ENCODE measurements at regions not wholly inside any gene's neighbourhood (a gene's known extent, or its start where the extent isn't known, plus 50 kb on each side); places are given as distances from the start of the nearest gene placed in this dataset.
A peak's percentile ranks its signal among the peaks of the same experiment; 100 is the strongest.

DNA sequence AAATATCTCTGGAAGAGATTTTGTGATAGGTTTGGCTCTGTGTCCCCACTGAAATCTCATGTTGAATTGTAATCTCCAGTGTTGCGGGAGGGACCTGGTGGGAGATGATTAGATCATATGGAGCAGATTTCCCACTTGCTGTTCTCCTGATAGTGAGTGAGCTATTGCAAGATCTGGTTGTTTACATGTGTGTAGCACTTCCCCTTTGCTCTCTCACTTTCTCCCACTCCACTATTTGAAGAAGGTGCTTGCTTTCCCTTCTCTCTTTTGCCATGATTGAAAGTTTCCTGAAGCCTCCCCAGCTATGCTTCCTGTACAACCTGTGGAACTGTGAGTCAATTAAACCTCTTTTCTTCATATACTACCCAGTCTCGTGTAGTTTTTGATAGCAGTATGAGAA is 97.0 kb upstream of the FN1 start (continued):
- TF ChIP-seq ZNF407 (CRISPR knock-in tag; IDR thresholded peaks at IDR 0.05; ENCODE audit: not compliant biosample characterization) (no peak), RBM39 (IDR thresholded peaks at IDR 0.05; ENCODE audit: low read depth, low read length, poor library complexity, severe bottlenecking) (no peak), TBX3 (IDR thresholded peaks at IDR 0.05; ENCODE audit: borderline replicate concordance) (peak; percentile 17; the same call in 1 of the 2 replicates), ZMYM2 (CRISPR knock-in tag; IDR thresholded peaks at IDR 0.05) (no peak), ZNF768 (CRISPR knock-in tag; IDR thresholded peaks at IDR 0.05) (no peak), ZNF546 (CRISPR knock-in tag; conservative IDR thresholded peaks at IDR 0.05) (no peak), GABPA (IDR thresholded peaks at IDR 0.05; ENCODE audit: low read depth, low read length) (no peak), GABPA (CRISPR knock-in tag; IDR thresholded peaks at IDR 0.05; ENCODE audit: low read depth) (no peak), ZNF138 (CRISPR knock-in tag; IDR thresholded peaks at IDR 0.05; ENCODE audit: low read depth) (no peak), ZNF746 (CRISPR knock-in tag; IDR thresholded peaks at IDR 0.05) (no peak), HOMEZ (CRISPR knock-in tag; IDR thresholded peaks at IDR 0.05; ENCODE audit: low read depth) (peak; percentile 89), HOXD1 (CRISPR knock-in tag; IDR thresholded peaks at IDR 0.05) (no peak)
- TF ChIP-seq, protein P1, sequence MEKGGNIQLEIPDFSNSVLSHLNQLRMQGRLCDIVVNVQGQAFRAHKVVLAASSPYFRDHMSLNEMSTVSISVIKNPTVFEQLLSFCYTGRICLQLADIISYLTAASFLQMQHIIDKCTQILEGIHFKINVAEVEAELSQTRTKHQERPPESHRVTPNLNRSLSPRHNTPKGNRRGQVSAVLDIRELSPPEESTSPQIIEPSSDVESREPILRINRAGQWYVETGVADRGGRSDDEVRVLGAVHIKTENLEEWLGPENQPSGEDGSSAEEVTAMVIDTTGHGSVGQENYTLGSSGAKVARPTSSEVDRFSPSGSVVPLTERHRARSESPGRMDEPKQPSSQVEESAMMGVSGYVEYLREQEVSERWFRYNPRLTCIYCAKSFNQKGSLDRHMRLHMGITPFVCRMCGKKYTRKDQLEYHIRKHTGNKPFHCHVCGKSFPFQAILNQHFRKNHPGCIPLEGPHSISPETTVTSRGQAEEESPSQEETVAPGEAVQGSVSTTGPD (CRISPR knock-in tag; IDR thresholded peaks at IDR 0.05), result no peak
- TF ChIP-seq, protein P2, sequence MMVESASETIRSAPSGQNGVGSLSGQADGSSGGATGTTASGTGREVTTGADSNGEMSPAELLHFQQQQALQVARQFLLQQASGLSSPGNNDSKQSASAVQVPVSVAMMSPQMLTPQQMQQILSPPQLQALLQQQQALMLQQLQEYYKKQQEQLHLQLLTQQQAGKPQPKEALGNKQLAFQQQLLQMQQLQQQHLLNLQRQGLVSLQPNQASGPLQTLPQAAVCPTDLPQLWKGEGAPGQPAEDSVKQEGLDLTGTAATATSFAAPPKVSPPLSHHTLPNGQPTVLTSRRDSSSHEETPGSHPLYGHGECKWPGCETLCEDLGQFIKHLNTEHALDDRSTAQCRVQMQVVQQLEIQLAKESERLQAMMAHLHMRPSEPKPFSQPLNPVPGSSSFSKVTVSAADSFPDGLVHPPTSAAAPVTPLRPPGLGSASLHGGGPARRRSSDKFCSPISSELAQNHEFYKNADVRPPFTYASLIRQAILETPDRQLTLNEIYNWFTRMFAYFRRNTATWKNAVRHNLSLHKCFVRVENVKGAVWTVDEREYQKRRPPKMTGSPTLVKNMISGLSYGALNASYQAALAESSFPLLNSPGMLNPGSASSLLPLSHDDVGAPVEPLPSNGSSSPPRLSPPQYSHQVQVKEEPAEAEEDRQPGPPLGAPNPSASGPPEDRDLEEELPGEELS (CRISPR knock-in tag; IDR thresholded peaks at IDR 0.05), result peak; percentile 60
- TF ChIP-seq, protein P3, sequence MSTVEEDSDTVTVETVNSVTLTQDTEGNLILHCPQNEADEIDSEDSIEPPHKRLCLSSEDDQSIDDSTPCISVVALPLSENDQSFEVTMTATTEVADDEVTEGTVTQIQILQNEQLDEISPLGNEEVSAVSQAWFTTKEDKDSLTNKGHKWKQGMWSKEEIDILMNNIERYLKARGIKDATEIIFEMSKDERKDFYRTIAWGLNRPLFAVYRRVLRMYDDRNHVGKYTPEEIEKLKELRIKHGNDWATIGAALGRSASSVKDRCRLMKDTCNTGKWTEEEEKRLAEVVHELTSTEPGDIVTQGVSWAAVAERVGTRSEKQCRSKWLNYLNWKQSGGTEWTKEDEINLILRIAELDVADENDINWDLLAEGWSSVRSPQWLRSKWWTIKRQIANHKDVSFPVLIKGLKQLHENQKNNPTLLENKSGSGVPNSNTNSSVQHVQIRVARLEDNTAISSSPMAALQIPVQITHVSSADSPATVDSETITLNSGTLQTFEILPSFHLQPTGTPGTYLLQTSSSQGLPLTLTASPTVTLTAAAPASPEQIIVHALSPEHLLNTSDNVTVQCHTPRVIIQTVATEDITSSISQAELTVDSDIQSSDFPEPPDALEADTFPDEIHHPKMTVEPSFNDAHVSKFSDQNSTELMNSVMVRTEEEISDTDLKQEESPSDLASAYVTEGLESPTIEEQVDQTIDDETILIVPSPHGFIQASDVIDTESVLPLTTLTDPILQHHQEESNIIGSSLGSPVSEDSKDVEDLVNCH (CRISPR knock-in tag; IDR thresholded peaks at IDR 0.05), result no peak

Measured in HepG2 (cell line).